Stimulated activated effector memory CD8-positive, alpha-beta T cell treated with anti-CD3 and anti-CD28 coated beads, Interleukin-12 subunit alpha, Interleukin-12 subunit beta, amount 100 ng/mL, for 72 hours (primary cell): ENCODE measurements at regions not wholly inside any gene's neighbourhood (a gene's known extent, or its start where the extent isn't known, plus 50 kb on each side); places are given as distances from the start of the nearest gene placed in this dataset.
"Not testable (repeated sequence)": the region's sequence is repeated elsewhere in the genome, so short reads cannot be mapped to it uniquely, and the experiment has no call there.

Source experiments
- ATAC-seq: fragments of 150-1000 bp; cut with Tn5 transposase; 2 replicates; pipeline ENCODE4 v1.10.0; 2021
- DNase-seq, 2 donors: peaks; one replicate each; pipeline ENCODE4 v3.0.0; 2021 to 2022; ENCODE audit warnings: low spot score in 2 of 2
- H3K27ac Mint-ChIP-seq: one replicate; pipeline ENCODE4 v1.8.0; 2022; ENCODE audit warnings: mild to moderate bottlenecking, mixed read lengths
- H3K36me3 Mint-ChIP-seq: one replicate; pipeline ENCODE4 v1.8.0; 2022; ENCODE audit warnings: mild to moderate bottlenecking, mixed read lengths
- H3K4me1 Mint-ChIP-seq: one replicate; pipeline ENCODE4 v1.8.0; 2022; ENCODE audit warnings: mixed read lengths
- H3K4me3 Mint-ChIP-seq: one replicate; pipeline ENCODE4 v1.8.0; 2022; ENCODE audit warnings: mild to moderate bottlenecking, mixed read lengths
- H3K9me3 Mint-ChIP-seq: one replicate; pipeline ENCODE4 v1.8.0; 2022; ENCODE audit warnings: mixed read lengths

- DNase-seq (no peak), ATAC-seq (no peak)
- no peaks in the 10 kb centered on the region for H3K4me1 Mint-ChIP-seq
- H3K27ac Mint-ChIP-seq: no peak overlapping the region
- no peak overlapping the region for H3K4me3 Mint-ChIP-seq
- H3K36me3 Mint-ChIP-seq: no peaks in the 10 kb centered on the region
- peaks cover 6% of the 10 kb centered on the region for H3K9me3 Mint-ChIP-seq
Measured at GRCh38 chr1:219088778-219089557, 84.7 kb upstream of the LYPLAL1 start.

- Mint-ChIP-seq H3K27ac (no peak overlapping the region), H3K4me1 (no peaks in the 10 kb centered on the region), H3K4me3 (no peak overlapping the region), H3K9me3 (peaks cover 6% of the 10 kb centered on the region), H3K36me3 (no peaks in the 10 kb centered on the region)
- DNase-seq (no peak), ATAC-seq (no peak)
Measured at GRCh38 chr1:219090607-219091006, 83.1 kb upstream of the LYPLAL1 start.

DNA sequence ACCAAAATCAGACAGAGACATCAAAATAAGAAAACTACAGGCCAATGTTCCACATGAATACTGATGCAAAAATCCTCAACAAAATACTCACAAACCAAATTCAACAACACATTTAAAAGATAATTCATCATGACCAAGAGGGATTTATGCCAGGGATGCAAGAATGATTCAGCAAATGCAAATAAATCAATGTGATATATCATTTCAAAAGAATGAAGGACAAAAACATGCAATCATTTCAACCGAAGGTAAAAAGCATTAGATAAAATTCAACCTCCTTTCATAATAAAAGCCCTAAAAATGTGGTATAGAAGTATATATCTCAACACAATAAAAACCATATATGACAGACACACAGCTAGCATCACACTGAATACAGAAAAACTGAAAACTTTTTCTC lies 81.5 kb upstream of the LYPLAL1 start:
- Mint-ChIP-seq H3K4me3 (no peak overlapping the region), H3K27ac (no peak overlapping the region), H3K9me3 (peaks cover 6% of the 10 kb centered on the region), H3K36me3 (no peaks in the 10 kb centered on the region), H3K4me1 (no peaks in the 10 kb centered on the region)
- no peak for ATAC-seq
- DNase-seq: no peak

GRCh38 chr1:219099307-219099706 lies 74.4 kb upstream of the LYPLAL1 start:
- H3K4me3 Mint-ChIP-seq: no peak overlapping the region
- H3K9me3 Mint-ChIP-seq: peaks cover 4% of the 10 kb centered on the region
- no peak overlapping the region for H3K27ac Mint-ChIP-seq
- no peak for DNase-seq
- H3K4me1 Mint-ChIP-seq: no peaks in the 10 kb centered on the region
- ATAC-seq: no peak
- no peaks in the 10 kb centered on the region for H3K36me3 Mint-ChIP-seq

DNA sequence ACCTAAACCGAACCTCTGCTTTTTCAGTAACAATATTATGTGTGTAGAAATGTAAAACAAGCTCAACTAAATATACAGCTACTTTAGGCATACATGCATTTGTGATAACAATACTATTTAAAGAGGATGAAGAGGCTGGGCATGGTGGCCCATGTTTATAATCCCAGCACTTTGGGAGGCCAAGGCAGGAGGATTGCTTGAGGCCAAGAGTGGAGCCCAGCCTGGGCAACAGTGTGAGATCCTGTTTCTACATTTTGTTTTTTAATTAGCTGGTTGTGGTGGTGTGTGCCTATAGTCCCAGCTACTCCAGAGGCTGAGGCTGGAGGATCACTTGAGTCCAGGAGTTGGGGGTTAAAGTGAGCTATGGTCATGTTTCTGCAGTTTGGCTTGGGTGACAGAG lies 73.6 kb upstream of the LYPLAL1 start:
- Mint-ChIP-seq H3K27ac (no peak overlapping the region), H3K4me1 (no peaks in the 10 kb centered on the region), H3K4me3 (no peak overlapping the region), H3K36me3 (no peaks in the 10 kb centered on the region), H3K9me3 (peaks cover 4% of the 10 kb centered on the region)
- ATAC-seq: no peak
- DNase-seq: no peak

DNA sequence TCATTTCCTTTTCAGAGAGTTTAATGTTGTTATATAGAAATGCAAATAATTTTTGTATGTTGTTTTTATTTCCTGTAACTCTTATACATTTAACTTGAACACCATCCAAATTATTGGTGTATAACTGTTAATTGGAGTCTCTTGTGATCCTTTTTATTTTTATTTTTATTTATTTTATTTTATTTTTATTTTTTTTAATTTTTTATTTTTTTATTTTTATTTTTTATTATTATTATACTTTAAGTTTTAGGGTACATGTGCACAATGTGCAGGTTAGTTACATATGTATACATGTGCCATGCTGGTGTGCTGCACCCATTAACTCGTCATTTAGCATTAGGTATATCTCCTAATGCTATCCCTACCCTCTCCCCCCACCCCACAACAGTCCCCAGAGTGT lies 71.2 kb upstream of the LYPLAL1 start:
- not testable (repeated sequence) for DNase-seq, H3K27ac Mint-ChIP-seq, H3K4me1 Mint-ChIP-seq, ATAC-seq, H3K9me3 Mint-ChIP-seq, H3K36me3 Mint-ChIP-seq, H3K4me3 Mint-ChIP-seq

GRCh38 chr1:219105893-219106292 lies 67.8 kb upstream of the LYPLAL1 start:
- Mint-ChIP-seq H3K36me3 (no peaks in the 10 kb centered on the region), H3K4me1 (no peaks in the 10 kb centered on the region), H3K27ac (no peak overlapping the region), H3K9me3 (peaks cover 13% of the 10 kb centered on the region), H3K4me3 (no peak overlapping the region)
- DNase-seq: no peak
- no peak for ATAC-seq

- Mint-ChIP-seq H3K36me3 (no peaks in the 10 kb centered on the region), H3K9me3 (peaks cover 22% of the 10 kb centered on the region), H3K4me3 (no peak overlapping the region), H3K4me1 (no peaks in the 10 kb centered on the region), H3K27ac (no peak overlapping the region)
- ATAC-seq (no peak), DNase-seq (no peak)
Measured at GRCh38 chr1:219109424-219110018, 64.2 kb upstream of the LYPLAL1 start.

DNA sequence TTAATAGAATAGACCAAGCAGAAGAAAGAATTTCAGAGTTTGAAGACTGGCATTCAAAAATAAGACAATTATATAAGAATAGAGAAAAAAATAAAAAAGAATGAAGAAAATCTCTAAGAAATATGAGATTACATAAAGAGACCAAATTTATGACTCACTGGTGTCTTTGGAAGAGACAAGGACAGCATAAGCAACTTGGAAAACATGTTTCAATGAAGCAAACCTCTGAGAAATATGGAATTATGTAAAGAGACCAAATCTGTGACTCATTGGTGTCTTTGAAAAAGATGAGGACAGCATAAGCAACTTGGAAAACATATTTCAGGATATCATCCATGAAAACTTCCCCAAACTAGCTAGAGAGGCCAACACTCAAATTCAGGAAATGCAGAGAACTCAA lies 60.4 kb upstream of the LYPLAL1 start:
- Mint-ChIP-seq H3K4me1 (no peaks in the 10 kb centered on the region), H3K27ac (no peak overlapping the region), H3K9me3 (peaks cover 18% of the 10 kb centered on the region), H3K36me3 (no peaks in the 10 kb centered on the region), H3K4me3 (no peak overlapping the region)
- DNase-seq (no peak), ATAC-seq (no peak)

GRCh38 chr1:219114014-219114413 lies 59.7 kb upstream of the LYPLAL1 start:
- H3K9me3 Mint-ChIP-seq: peaks cover 13% of the 10 kb centered on the region
- DNase-seq (no peak), ATAC-seq (no peak)
- no peaks in the 10 kb centered on the region for H3K36me3 Mint-ChIP-seq
- H3K4me3 Mint-ChIP-seq: no peak overlapping the region
- no peaks in the 10 kb centered on the region for H3K4me1 Mint-ChIP-seq
- H3K27ac Mint-ChIP-seq: no peak overlapping the region

GRCh38 chr1:219119839-219120238 lies 53.8 kb upstream of the LYPLAL1 start:
- ATAC-seq: no peak
- no peak overlapping the region for H3K4me3 Mint-ChIP-seq
- no peaks in the 10 kb centered on the region for H3K4me1 Mint-ChIP-seq
- no peaks in the 10 kb centered on the region for H3K9me3 Mint-ChIP-seq
- no peaks in the 10 kb centered on the region for H3K36me3 Mint-ChIP-seq
- DNase-seq: no peak
- H3K27ac Mint-ChIP-seq: no peak overlapping the region

DNA sequence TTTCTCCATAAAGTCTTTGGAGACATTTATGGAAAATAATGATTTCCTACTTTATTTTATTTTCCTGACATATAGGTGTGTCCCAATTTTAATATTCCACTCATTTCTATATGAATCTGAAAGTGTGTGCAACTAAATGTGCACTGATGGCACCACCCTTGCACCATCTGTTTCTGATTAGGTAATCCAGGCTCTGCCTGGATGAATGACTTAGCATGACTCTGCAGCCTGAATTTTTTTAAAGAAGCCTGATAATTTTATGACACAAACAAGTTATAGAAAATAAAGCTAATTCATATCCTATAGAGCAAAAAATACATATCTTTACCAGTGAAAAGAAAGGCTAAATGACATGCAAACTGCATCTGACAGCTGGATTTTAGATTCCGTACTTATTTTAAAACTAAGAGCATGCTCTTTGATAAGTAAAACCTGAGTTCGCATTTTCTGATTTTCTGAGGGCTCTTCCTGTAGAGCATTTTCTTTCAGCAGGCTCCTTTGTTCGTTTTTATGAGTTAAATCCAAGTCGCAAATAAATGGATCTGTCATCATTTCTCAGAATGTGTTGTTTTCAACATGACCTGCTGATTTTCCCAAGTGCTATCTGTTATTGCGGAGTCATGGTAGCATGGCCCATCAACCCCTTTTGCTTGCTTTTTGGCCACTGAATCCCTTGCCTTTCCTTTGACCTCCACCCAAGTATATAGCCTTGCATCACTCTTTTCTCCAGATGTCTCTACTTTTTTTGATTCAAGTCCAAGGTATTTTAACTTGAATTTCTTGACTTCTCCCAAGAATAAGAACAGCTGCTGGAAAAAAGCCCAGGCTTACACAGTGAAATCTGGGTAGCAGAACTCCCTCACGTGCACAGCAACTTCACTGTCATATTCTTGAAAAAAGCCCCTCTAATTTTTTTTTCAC lies 52.8 kb upstream of the LYPLAL1 start:
- no peak for DNase-seq
- H3K27ac Mint-ChIP-seq: no peak overlapping the region
- no peak for ATAC-seq
- H3K36me3 Mint-ChIP-seq: no peaks in the 10 kb centered on the region
- no peaks in the 10 kb centered on the region for H3K9me3 Mint-ChIP-seq
- H3K4me1 Mint-ChIP-seq: no peaks in the 10 kb centered on the region
- H3K4me3 Mint-ChIP-seq: no peak overlapping the region

DNA sequence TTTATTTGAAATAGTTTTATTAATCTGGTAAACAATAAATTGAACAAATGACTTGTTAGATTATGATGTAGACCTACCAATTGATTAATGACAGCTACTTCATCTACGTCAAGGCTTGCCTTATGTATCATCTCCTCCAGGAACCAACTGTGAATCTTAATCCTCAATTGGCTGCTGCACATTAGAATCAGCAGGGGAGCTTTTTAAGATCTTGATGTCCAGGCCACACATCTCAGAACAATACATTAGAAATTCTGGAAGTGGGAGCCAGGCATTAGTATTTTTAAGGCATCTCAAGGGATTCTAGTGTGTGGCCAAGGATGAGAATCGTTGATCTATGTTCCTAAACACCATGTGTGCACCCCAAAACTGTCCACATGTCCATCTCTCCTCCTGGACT lies 52.0 kb upstream of the LYPLAL1 start:
- Mint-ChIP-seq H3K9me3 (no peaks in the 10 kb centered on the region), H3K27ac (no peak overlapping the region), H3K4me3 (no peak overlapping the region), H3K36me3 (no peaks in the 10 kb centered on the region), H3K4me1 (no peaks in the 10 kb centered on the region)
- ATAC-seq (no peak), DNase-seq (no peak)

DNA sequence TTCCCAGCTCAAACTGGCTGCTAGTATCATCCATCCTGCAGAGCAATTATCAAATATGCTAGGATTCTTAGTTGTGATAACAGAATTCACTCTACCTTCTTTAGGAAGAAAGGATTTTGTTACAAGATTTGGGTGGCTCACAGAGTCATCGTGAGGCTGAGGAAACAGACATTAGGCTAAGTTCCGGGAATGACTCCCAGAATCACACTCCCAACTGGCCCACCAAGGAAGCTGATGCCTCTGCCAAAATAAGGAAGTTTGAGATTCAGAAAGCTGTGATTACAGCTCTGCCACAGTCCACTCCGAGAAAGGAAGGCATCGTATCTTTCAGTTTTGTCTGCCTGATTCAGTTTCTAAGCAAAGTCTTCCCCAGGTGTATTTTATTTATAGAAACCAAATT lies 50.6 kb upstream of the LYPLAL1 start:
- no peak for DNase-seq
- no peak overlapping the region for H3K27ac Mint-ChIP-seq
- no peaks in the 10 kb centered on the region for H3K4me1 Mint-ChIP-seq
- H3K36me3 Mint-ChIP-seq: no peaks in the 10 kb centered on the region
- H3K9me3 Mint-ChIP-seq: no peaks in the 10 kb centered on the region
- no peak for ATAC-seq
- H3K4me3 Mint-ChIP-seq: no peak overlapping the region
